CD8-positive, alpha-beta memory T cell (primary cell): ENCODE measurements at regions not wholly inside any gene's neighbourhood (a gene's known extent, or its start where the extent isn't known, plus 50 kb on each side); places are given as distances from the start of the nearest gene placed in this dataset.

Experiments used
- CTCF ChIA-PET: fragments of 350-600 bp; sonication (Branson Sonifier 250); formaldehyde crosslinking; loops from one replicate; lab custom pipeline; 2021; ENCODE audit warnings: antibody characterized with exemption; lab: Charles Lee
- POLR2A ChIA-PET: fragments of 350-600 bp; sonication (Branson Sonifier 250); formaldehyde crosslinking; loops from one replicate; lab custom pipeline; 2021; ENCODE audit warnings: antibody characterized with exemption; lab: Charles Lee
- DNase-seq, 5 donors: peaks; one replicate each; pipeline versions ENCODE4 v3.0.0 to v3.0.0-alpha.2; 2020 to 2022; ENCODE audit warnings: mixed read lengths in 1 of 5
- H3K27ac ChIP-seq: one replicate; pipeline ENCODE4 v1.7.0; 2013; ENCODE audit warnings: low read depth, mild to moderate bottlenecking, low read length, moderate library complexity
- H3K27me3 ChIP-seq: 2 replicates; pipeline ENCODE4 v1.7.0; 2013; ENCODE audit warnings: low read length, mild to moderate bottlenecking; ENCODE audit not compliant: insufficient read depth, poor library complexity, severe bottlenecking
- H3K36me3 ChIP-seq: 2 replicates; pipeline ENCODE4 v1.7.0; 2013; ENCODE audit warnings: mild to moderate bottlenecking, low read length, moderate library complexity; ENCODE audit not compliant: insufficient read depth
- H3K4me1 ChIP-seq: 2 replicates; pipeline ENCODE4 v1.7.0; 2013; ENCODE audit warnings: mild to moderate bottlenecking, low read length, moderate library complexity; ENCODE audit not compliant: insufficient read depth
- H3K4me3 ChIP-seq: 2 replicates; pipeline ENCODE4 v1.7.0; 2013; ENCODE audit warnings: mild to moderate bottlenecking, low read length
- H3K9me3 ChIP-seq: 2 replicates; pipeline ENCODE4 v1.7.0; 2013; ENCODE audit warnings: mild to moderate bottlenecking, low read length
- H3K27ac Mint-ChIP-seq, 8 donors: one replicate each; pipeline ENCODE4 v1.8.0; 2020 to 2021; ENCODE audit warnings: mixed read lengths in 8 of 8, mild to moderate bottlenecking in 6 of 8, inconsistent platforms in 3 of 8, moderate library complexity in 3 of 8
- H3K27me3 Mint-ChIP-seq, 2 donors: one replicate each; pipeline ENCODE4 v1.8.0; 2020 to 2021; ENCODE audit warnings: mixed read lengths in 2 of 2, mild to moderate bottlenecking in 1 of 2, moderate library complexity in 1 of 2
- H3K36me3 Mint-ChIP-seq, 3 donors: one replicate each; pipeline ENCODE4 v1.8.0; 2020 to 2021; ENCODE audit warnings: mixed read lengths in 3 of 3, inconsistent platforms in 1 of 3, mild to moderate bottlenecking in 1 of 3
- H3K4me1 Mint-ChIP-seq, 3 donors: one replicate each; pipeline ENCODE4 v1.8.0; 2020 to 2021; ENCODE audit warnings: mixed read lengths in 3 of 3, inconsistent platforms in 1 of 3, mild to moderate bottlenecking in 1 of 3
- H3K4me3 Mint-ChIP-seq, 7 donors: one replicate each; pipeline ENCODE4 v1.8.0; 2020 to 2021; ENCODE audit warnings: mixed read lengths in 7 of 7, mild to moderate bottlenecking in 6 of 7, moderate library complexity in 4 of 7, inconsistent platforms in 2 of 7
- H3K9me3 Mint-ChIP-seq, 5 donors: one replicate each; pipeline ENCODE4 v1.8.0; 2020 to 2022; ENCODE audit warnings: mixed read lengths in 5 of 5, mild to moderate bottlenecking in 3 of 5, moderate library complexity in 2 of 5, inconsistent platforms in 1 of 5

DNA sequence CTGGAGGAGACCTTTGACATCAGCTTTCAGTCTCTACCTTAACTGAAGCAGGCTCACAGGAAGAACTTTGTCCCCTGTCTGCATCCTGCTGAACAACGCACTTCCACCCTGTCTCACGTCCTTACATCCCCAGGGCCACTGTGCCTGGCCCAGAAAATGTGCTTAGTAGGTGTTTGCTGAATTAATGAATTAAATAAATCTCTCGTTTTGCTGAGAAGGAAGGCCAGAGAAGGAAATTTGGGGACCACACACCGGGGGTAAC, 54.3 kb upstream of the CREB3L1 start:
- Histone ChIP-seq H3K27me3 (no peaks in the 10 kb centered on the region), H3K4me1 (no peaks in the 10 kb centered on the region), H3K27ac (no peak overlapping the region), H3K9me3 (no peaks in the 10 kb centered on the region), H3K4me3 (no peak overlapping the region), H3K36me3 (no peaks in the 10 kb centered on the region)
- Mint-ChIP-seq H3K36me3 (no peaks in the 10 kb centered on the region), H3K4me3 (no peak overlapping the region), H3K9me3 (peaks cover 0 to 1% (median 0%) of the 10 kb centered on the region in 5 donors), H3K27me3 (peaks cover 27 to 58% of the 10 kb centered on the region in 2 donors), H3K27ac (no peak overlapping the region), H3K4me1 (no peaks in the 10 kb centered on the region)
- ChIA-PET POLR2A (no interaction called here), CTCF (no interaction called here)
- no peak for DNase-seq

DNA sequence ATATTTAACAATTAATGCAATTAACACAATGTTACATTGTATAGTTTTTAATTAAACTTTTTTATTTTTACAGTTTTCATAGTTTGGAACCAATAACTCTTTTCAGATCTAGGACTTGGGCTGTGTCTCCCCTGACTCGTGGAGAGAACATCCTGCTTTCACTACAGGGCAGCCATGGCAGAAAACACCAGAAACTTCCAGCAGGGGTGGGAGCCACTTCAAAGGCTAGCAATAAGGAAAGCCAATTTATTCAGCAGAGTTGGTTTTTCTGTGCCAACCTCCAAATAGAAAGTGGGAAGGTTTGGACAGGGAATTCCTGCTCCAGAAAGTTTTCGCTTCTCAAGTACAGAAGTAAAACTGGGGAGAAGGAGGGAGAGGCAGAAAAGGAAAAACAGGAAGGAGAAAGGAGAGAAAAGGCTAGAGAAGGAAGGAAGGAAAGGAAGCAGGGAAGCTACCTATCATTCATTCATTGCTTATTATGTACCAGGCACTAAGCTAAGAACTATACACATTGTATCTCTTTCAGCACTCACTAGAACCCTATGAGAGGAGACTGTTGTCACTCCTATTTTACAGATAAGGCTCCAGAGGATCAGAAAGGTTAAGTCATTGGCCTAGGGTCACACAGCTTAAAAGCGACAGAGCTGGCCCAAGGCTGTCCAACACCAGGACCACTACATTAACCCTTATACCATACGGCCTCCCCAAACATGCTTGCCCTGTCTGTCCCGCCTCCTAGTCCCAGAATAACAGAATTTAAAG, 54.8 kb upstream of the CREB3L1 start:
- POLR2A ChIA-PET = no interaction called here
- Mint-ChIP-seq H3K36me3 (no peaks in the 10 kb centered on the region), H3K4me1 (no peaks in the 10 kb centered on the region), H3K4me3 (no peak overlapping the region), H3K9me3 (peaks cover 0 to 1% (median 0%) of the 10 kb centered on the region in 5 donors), H3K27ac (no peak overlapping the region), H3K27me3 (peaks cover 27 to 58% of the 10 kb centered on the region in 2 donors)
- Histone ChIP-seq H3K4me3 (no peak overlapping the region), H3K36me3 (no peaks in the 10 kb centered on the region), H3K27ac (no peak overlapping the region), H3K27me3 (no peaks in the 10 kb centered on the region), H3K9me3 (no peaks in the 10 kb centered on the region), H3K4me1 (no peaks in the 10 kb centered on the region)
- CTCF ChIA-PET = interaction anchor here (1.2 kb wide), 1 partner anchor 11 kb away, joined by 3 read pairs; no protein-coding TSS in a partner anchor
- DNase-seq = no peak

DNA sequence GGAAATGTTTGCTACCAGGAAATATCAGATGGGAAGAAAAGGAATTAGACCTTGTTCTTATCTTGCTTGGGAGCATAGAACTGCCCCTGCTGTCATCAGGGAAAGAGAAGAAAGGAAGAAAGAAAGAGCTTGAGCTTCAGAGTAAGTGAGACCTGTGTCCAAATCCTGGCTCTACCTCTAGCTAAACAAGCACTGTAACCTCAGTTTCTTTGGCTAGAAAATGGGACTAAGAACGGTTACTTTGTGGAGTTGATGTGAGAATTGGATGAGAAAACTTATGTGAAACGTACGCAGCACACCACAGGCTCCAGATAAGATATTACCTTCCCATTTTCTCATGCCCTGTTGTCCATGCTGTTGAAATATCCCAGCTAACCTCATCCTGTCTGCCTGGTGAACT, 57.1 kb upstream of the CREB3L1 start:
- no peaks in the 10 kb centered on the region for H3K4me1 Mint-ChIP-seq
- peaks cover 0 to 1% (median 0%) of the 10 kb centered on the region in 5 donors for H3K9me3 Mint-ChIP-seq
- no peak overlapping the region for H3K4me3 ChIP-seq
- DNase-seq = no peak
- no peaks in the 10 kb centered on the region for H3K36me3 Mint-ChIP-seq
- H3K27ac ChIP-seq = no peak overlapping the region
- H3K4me1 ChIP-seq = no peaks in the 10 kb centered on the region
- H3K27me3 Mint-ChIP-seq = peaks cover 19 to 58% of the 10 kb centered on the region in 2 donors
- H3K36me3 ChIP-seq = no peaks in the 10 kb centered on the region
- no peak overlapping the region for H3K4me3 Mint-ChIP-seq
- CTCF ChIA-PET = interaction anchor here (1.0 kb wide), 1 partner anchor 18 kb away, joined by 3 read pairs; no protein-coding TSS in a partner anchor
- H3K27ac Mint-ChIP-seq = no peak overlapping the region
- no peaks in the 10 kb centered on the region for H3K9me3 ChIP-seq
- no peaks in the 10 kb centered on the region for H3K27me3 ChIP-seq
- POLR2A ChIA-PET = no interaction called here

DNA sequence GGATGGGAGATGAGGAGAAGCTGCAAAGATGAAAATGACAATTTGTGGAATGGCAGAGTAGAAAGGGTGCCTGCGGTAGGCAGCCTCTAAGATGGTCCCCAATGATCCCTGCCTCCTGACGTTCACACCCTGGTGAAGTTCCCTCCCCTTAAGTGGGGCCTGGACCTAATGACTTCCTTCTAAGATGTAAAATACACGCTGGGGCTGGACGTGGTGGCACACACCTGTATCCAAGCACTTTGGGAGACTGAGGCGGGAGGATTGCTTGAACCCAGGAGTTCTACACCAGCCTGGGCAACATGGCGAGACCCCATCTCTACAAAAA, 60.7 kb upstream of the CREB3L1 start:
- H3K27me3 ChIP-seq = no peaks in the 10 kb centered on the region
- H3K36me3 ChIP-seq = no peaks in the 10 kb centered on the region
- Mint-ChIP-seq H3K4me1 (no peaks in the 10 kb centered on the region), H3K4me3 (no peak overlapping the region), H3K36me3 (no peaks in the 10 kb centered on the region), H3K27me3 (peaks cover 11 to 41% of the 10 kb centered on the region in 2 donors), H3K9me3 (peaks cover 0 to 1% (median 0%) of the 10 kb centered on the region in 5 donors), H3K27ac (no peak overlapping the region)
- no peak overlapping the region for H3K27ac ChIP-seq
- ChIA-PET CTCF (no interaction called here), POLR2A (no interaction called here)
- no peak for DNase-seq
- H3K4me1 ChIP-seq = no peaks in the 10 kb centered on the region
- H3K4me3 ChIP-seq = no peak overlapping the region
- no peaks in the 10 kb centered on the region for H3K9me3 ChIP-seq

DNA sequence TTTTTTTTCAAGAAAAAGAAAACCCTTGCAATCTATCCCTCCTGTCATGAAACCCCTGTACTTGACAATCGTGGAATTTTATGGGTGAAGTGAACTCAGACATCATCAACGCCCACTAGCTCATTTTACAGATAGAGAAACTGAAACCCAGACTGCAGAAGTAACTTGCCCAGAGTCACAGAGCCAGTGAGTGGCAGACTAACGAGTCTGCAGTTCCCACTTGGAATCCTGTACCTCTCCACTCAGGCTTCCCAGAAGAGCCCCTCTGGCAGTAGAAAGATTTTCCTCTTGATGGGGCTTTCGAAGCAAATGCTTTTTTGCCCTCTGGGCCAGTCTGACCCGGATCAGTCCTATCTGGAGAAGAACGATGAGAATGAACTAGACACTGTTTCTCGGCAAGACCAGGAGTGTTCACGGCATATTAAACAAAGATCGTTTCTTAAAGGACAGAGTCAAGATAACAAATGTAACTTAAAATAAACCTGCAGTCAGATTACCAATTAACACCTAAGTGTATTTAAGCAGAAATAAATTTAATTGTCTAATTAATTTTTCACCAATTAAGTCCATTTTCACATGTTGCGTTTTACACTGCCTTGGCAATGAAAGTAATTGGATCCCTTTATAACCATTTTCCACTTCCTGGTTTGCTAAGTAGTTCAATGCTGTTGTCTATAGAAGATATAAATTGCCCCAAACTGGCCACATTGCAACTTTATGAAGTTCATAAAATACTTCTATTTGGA, 61.3 kb upstream of the CREB3L1 start:
- Histone ChIP-seq H3K27me3 (no peaks in the 10 kb centered on the region), H3K27ac (no peak overlapping the region), H3K4me3 (no peak overlapping the region), H3K36me3 (no peaks in the 10 kb centered on the region), H3K9me3 (no peaks in the 10 kb centered on the region), H3K4me1 (no peaks in the 10 kb centered on the region)
- Mint-ChIP-seq H3K27me3 (peaks cover 11 to 41% of the 10 kb centered on the region in 2 donors), H3K27ac (no peak overlapping the region), H3K4me1 (no peaks in the 10 kb centered on the region), H3K4me3 (no peak overlapping the region), H3K36me3 (no peaks in the 10 kb centered on the region), H3K9me3 (peaks cover 0 to 1% (median 0%) of the 10 kb centered on the region in 5 donors)
- DNase-seq = no peak
- POLR2A ChIA-PET = no interaction called here
- CTCF ChIA-PET = no interaction called here

DNA sequence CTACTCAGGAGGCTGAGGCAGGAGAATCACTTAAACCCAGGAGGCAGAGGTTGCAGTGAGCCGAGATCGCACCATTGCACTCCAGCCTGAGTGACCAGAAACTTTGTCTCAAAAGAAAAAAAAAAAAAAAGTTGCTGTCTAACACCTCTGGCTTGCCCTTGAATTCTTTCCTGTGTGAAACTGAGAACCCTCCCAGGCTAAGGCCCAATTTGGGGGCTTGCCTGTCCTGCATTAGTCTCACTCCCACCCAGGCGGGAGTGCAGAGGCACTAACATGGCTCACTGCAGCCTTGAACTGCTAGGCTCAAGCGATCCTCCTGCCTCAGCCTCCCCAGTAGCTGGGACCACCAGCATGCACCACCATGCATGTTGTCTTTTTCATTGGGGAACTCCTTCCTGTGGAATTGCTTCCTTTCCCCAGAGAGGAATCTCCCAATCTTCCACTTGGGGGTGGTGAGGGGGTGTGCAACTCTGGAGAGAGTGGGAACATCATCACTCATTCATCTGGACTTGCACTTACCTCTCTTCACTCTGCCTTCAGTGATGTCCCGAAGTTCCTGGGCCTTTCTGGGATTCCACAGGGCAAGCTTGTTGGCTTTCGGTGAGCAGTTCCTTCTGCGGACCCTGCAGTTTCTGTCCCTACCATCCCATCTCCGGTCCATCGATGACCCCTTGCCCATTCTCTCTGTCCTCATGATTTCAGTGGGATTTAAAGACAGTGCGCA, 62.1 kb upstream of the CREB3L1 start:
- Mint-ChIP-seq H3K9me3 (peaks cover 0 to 1% (median 0%) of the 10 kb centered on the region in 5 donors), H3K27me3 (peaks cover 11 to 36% of the 10 kb centered on the region in 2 donors), H3K4me3 (no peak overlapping the region), H3K36me3 (no peaks in the 10 kb centered on the region), H3K27ac (no peak overlapping the region), H3K4me1 (peaks cover 6 to 8% (median 6%) of the 10 kb centered on the region in 3 donors)
- Histone ChIP-seq H3K4me1 (peaks cover 2% of the 10 kb centered on the region), H3K27me3 (no peaks in the 10 kb centered on the region), H3K36me3 (no peaks in the 10 kb centered on the region), H3K4me3 (no peak overlapping the region), H3K9me3 (no peaks in the 10 kb centered on the region), H3K27ac (no peak overlapping the region)
- ChIA-PET POLR2A (no interaction called here), CTCF (no interaction called here)
- DNase-seq = no peak

DNA sequence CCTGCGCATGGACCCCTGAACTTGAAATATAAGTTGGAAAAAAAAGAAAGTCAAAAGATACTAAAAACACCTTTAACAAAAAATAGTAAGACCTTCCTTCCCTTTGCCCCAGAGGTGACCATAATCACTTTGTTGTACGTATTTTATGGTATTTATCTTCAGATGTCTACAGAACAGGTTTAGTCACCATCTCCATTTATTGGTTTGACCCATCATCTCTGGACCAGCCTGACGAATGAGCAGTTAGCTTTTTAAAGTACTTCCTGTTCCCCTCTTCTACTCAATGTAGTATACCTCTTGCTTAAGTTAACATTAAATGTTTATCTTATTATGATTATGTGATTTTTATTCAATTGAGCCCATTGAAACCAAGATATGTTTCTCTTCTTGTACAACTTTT, 64.7 kb upstream of the CREB3L1 start:
- H3K27me3 ChIP-seq = no peaks in the 10 kb centered on the region
- H3K9me3 ChIP-seq = no peaks in the 10 kb centered on the region
- no peaks in the 10 kb centered on the region for H3K9me3 Mint-ChIP-seq
- no peak overlapping the region for H3K4me3 ChIP-seq
- H3K27ac Mint-ChIP-seq = no peak overlapping the region
- H3K4me1 ChIP-seq = peaks cover 8% of the 10 kb centered on the region
- H3K4me1 Mint-ChIP-seq = peaks cover 15 to 17% (median 16%) of the 10 kb centered on the region in 3 donors
- ChIA-PET POLR2A (no interaction called here), CTCF (no interaction called here)
- no peaks in the 10 kb centered on the region for H3K36me3 ChIP-seq
- no peaks in the 10 kb centered on the region for H3K36me3 Mint-ChIP-seq
- H3K4me3 Mint-ChIP-seq = no peak overlapping the region
- no peak for DNase-seq
- H3K27me3 Mint-ChIP-seq = peaks cover 6 to 22% of the 10 kb centered on the region in 2 donors
- H3K27ac ChIP-seq = no peak overlapping the region

DNA sequence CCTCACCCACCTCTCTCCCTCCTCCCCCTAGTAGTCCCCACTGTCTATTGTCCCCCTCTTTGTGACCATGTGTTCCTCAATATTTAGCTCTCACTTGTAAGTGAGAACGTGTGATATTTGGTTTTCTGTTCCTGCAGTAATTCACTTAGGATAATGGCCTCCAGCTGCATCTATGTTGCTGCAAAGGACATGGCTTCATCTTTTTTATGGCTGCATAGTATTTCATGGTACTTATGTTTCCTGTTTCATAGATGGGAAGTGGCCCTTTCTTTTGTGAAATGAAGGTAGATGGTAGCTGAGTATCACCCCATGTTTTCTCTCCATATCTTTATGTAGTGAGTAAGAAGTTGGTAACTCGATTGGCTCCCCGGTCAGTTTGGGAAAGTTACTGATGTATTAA, 66.6 kb upstream of the CREB3L1 start:
- H3K4me3 ChIP-seq = no peak overlapping the region
- CTCF ChIA-PET = interaction anchor here (1.2 kb wide), 1 partner anchor 12 kb away, joined by 3 read pairs; no protein-coding TSS in a partner anchor
- no peaks in the 10 kb centered on the region for H3K36me3 ChIP-seq
- no peaks in the 10 kb centered on the region for H3K9me3 ChIP-seq
- no peak for DNase-seq
- no peak overlapping the region for H3K27ac ChIP-seq
- H3K27me3 Mint-ChIP-seq = peaks cover 3 to 12% of the 10 kb centered on the region in 2 donors
- H3K4me1 Mint-ChIP-seq = peaks cover 15 to 17% (median 16%) of the 10 kb centered on the region in 3 donors
- no peaks in the 10 kb centered on the region for H3K27me3 ChIP-seq
- H3K36me3 Mint-ChIP-seq = no peaks in the 10 kb centered on the region
- POLR2A ChIA-PET = no interaction called here
- peaks cover 8% of the 10 kb centered on the region for H3K4me1 ChIP-seq
- peak overlapping the region in 1 of 7 donors; percentile 48 for H3K4me3 Mint-ChIP-seq
- H3K9me3 Mint-ChIP-seq = no peaks in the 10 kb centered on the region
- peak overlapping the region in 1 of 8 donors; percentile 49 for H3K27ac Mint-ChIP-seq
